ENCODE measurements at regions not wholly inside any gene's neighbourhood (a gene's known extent, or its start where the extent isn't known, plus 50 kb on each side); places are given as distances from the start of the nearest gene placed in this dataset.

- H3K4me3 ChIP-seq (ENCODE audit: low read depth, low read length), result no peak overlapping the region
- TF ChIP-seq CTCF (IDR thresholded peaks at IDR 0.05; ENCODE audit: borderline replicate concordance, insufficient read depth, low read depth, low read length), result no peak
Observed at GRCh38 chr4:66837279-66837922, 707.9 kb downstream of the CENPC start.

GRCh38 chr4:66829310-66829709 is 716.0 kb downstream of the CENPC start:
- TF ChIP-seq CTCF (IDR thresholded peaks at IDR 0.05; ENCODE audit: borderline replicate concordance, insufficient read depth, low read depth, low read length), result no peak
- no peak overlapping the region for H3K4me3 ChIP-seq (ENCODE audit: low read depth, low read length)

- H3K4me3 ChIP-seq (ENCODE audit: low read depth, low read length), result no peak overlapping the region
- TF ChIP-seq CTCF (IDR thresholded peaks at IDR 0.05; ENCODE audit: borderline replicate concordance, insufficient read depth, low read depth, low read length), result no peak
Observed at GRCh38 chr4:66820681-66821080, 724.6 kb downstream of the CENPC start.

GRCh38 chr4:66814277-66814676 is 731.0 kb downstream of the CENPC start:
- TF ChIP-seq CTCF (IDR thresholded peaks at IDR 0.05; ENCODE audit: borderline replicate concordance, insufficient read depth, low read depth, low read length), result no peak
- no peak overlapping the region for H3K4me3 ChIP-seq (ENCODE audit: low read depth, low read length)

GRCh38 chr4:66805582-66805981 is 739.7 kb downstream of the CENPC start:
- no peak for TF ChIP-seq CTCF (IDR thresholded peaks at IDR 0.05; ENCODE audit: borderline replicate concordance, insufficient read depth, low read depth, low read length)
- no peak overlapping the region for H3K4me3 ChIP-seq (ENCODE audit: low read depth, low read length)

- H3K4me3 ChIP-seq (ENCODE audit: low read depth, low read length), result no peak overlapping the region
- TF ChIP-seq CTCF (IDR thresholded peaks at IDR 0.05; ENCODE audit: borderline replicate concordance, insufficient read depth, low read depth, low read length), result no peak
Observed at GRCh38 chr4:66804979-66805378, 740.3 kb downstream of the CENPC start.

GRCh38 chr4:66797608-66798007 is 747.7 kb downstream of the CENPC start:
- TF ChIP-seq CTCF (IDR thresholded peaks at IDR 0.05; ENCODE audit: borderline replicate concordance, insufficient read depth, low read depth, low read length), result no peak
- no peak overlapping the region for H3K4me3 ChIP-seq (ENCODE audit: low read depth, low read length)
